ENCODE measurements at regions not wholly inside any gene's neighbourhood (a gene's known extent, or its start where the extent isn't known, plus 50 kb on each side); places are given as distances from the start of the nearest gene placed in this dataset.

DNA sequence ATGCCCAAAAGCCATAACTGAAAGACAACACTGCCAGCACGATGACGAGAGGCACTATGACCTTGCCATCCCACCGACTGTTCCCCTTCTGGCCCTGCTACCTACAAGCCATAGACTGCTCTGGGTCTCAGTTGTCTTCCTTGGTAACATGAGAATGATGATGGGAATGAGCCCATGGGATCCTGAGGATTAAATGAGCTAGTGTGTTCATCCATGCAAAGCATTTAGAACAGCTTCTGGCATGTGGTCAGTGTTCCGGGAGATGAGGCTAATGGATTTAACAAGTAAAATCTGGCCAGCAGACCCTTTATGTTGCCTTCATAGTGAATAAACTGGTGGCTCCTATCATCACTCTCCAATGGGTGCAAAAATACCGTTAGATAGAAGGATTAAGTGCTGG lies 62.4 kb upstream of the WDR11 start:
- TF ChIP-seq ZNF274 (IDR thresholded peaks at IDR 0.05; ENCODE audit: borderline replicate concordance, extremely low read depth, low read length) (no peak), CTCF (IDR thresholded peaks at IDR 0.05; ENCODE audit: control extremely low read depth in 1 of 3, insufficient read depth in 1 of 3, low read depth in 1 of 3, low read length in 3 of 3) (no peak), NRF1 (IDR thresholded peaks at IDR 0.05; ENCODE audit: low read depth, low read length) (no peak), TAF7 (optimal IDR thresholded peaks at IDR 0.05; ENCODE audit: borderline replicate concordance, low read depth, low read length) (no peak), MAFK (IDR thresholded peaks at IDR 0.05; ENCODE audit: low read depth, low read length) (no peak), RFX5 (IDR thresholded peaks at IDR 0.05; ENCODE audit: borderline replicate concordance, low read depth, low read length) (no peak), EGR1 (IDR thresholded peaks at IDR 0.05; ENCODE audit: borderline replicate concordance, low read depth, low read length) (no peak), SIN3A (conservative IDR thresholded peaks at IDR 0.05 in 1 of 2, IDR thresholded peaks at IDR 0.05 in 1 of 2; ENCODE audit: low read depth in 1 of 2, low read length in 2 of 2) (no peak), GABPA (IDR thresholded peaks at IDR 0.05; ENCODE audit: borderline replicate concordance, insufficient read depth, low read length) (no peak), CHD2 (IDR thresholded peaks at IDR 0.05; ENCODE audit: low read length) (no peak)

All from H1 (cell line).